SK-N-SH (cell line): ENCODE measurements at regions not wholly inside any gene's neighbourhood (a gene's known extent, or its start where the extent isn't known, plus 50 kb on each side); places are given as distances from the start of the nearest gene placed in this dataset.

ENCODE experiments used
- CTCF ChIA-PET: fragments of 300-600, 350-600 bp; formaldehyde crosslinking; extraction: SDS; loops from one replicate; lab custom pipeline; 2021; lab: Yijun Ruan, JAX
- POLR2A ChIA-PET: fragments of 350-600 bp; sonication (Branson Sonifier 250); formaldehyde crosslinking; extraction: SDS; loops from one replicate; lab custom pipeline; 2020; ENCODE audit warnings: antibody characterized with exemption, inconsistent platforms; lab: Yijun Ruan, JAX
- DNase-seq: peaks from one replicate; pipeline ENCODE4 v3.0.0; 2012
- H2AFZ ChIP-seq: fragments of 200-600 bp; sonication (generic); 2 replicates; pipeline ENCODE4 v1.8.1; 2016; ENCODE audit warnings: antibody characterized with exemption, mild to moderate bottlenecking, low read depth
- H3F3A ChIP-seq: fragments of 200-600 bp; sonication (generic); replicated peaks from 2 replicates; pipeline ENCODE3; 2016; ENCODE audit warnings: antibody characterized with exemption, mild to moderate bottlenecking; ENCODE audit not compliant: insufficient read depth
- H3K27ac ChIP-seq, 2 experiments: fragments of 200-500 bp in 1 of 2; fragments of 200-600 bp in 1 of 2; sonication (Bioruptor generic) in 1 of 2; sonication (generic), shearing (Covaris generic) in 1 of 2; 2 replicates each; pipeline versions ENCODE4 v1.5.1 to v1.6.1; 2014 to 2016; ENCODE audit warnings: low read depth in 2 of 2, inconsistent platforms in 1 of 2, low read length in 1 of 2, mild to moderate bottlenecking in 1 of 2, mixed read lengths in 1 of 2
- H3K27me3 ChIP-seq: fragments of 200-600 bp; sonication (generic), shearing (Covaris generic); 2 replicates; pipeline ENCODE4 v1.6.1; 2016; ENCODE audit warnings: mixed run types; ENCODE audit not compliant: insufficient read depth
- H3K36me3 ChIP-seq, 2 experiments: fragments of 200-500 bp in 1 of 2; fragments of 200-600 bp in 1 of 2; sonication (Bioruptor generic) in 1 of 2; sonication (generic) in 1 of 2; replicated peaks in 1 of 2; 2 replicates each; pipeline versions ENCODE3 to v1.5.1; 2014 to 2016; ENCODE audit warnings: low read length in 1 of 2, mild to moderate bottlenecking in 1 of 2; ENCODE audit not compliant: insufficient read depth in 2 of 2, control insufficient read depth in 1 of 2
- H3K4me1 ChIP-seq, 2 experiments: fragments of 200-500 bp in 1 of 2; fragments of 200-600 bp in 1 of 2; sonication (Bioruptor generic) in 1 of 2; sonication (generic), shearing (Covaris generic) in 1 of 2; 2 replicates each; pipeline versions ENCODE4 v1.5.1 to v1.6.1; 2014 to 2016; ENCODE audit warnings: low read depth in 1 of 2, low read length in 1 of 2, mixed run types in 1 of 2; ENCODE audit not compliant: insufficient read depth in 2 of 2, control insufficient read depth in 1 of 2
- H3K4me2 ChIP-seq: fragments of 200-600 bp; sonication (generic), shearing (Covaris generic); 2 replicates; pipeline ENCODE4 v1.6.1; 2017; ENCODE audit warnings: mixed run types
- H3K4me3 ChIP-seq, 2 experiments: fragments of 200-500 bp in 1 of 2; fragments of 200-600 bp in 1 of 2; sonication (Bioruptor generic) in 1 of 2; sonication (generic), shearing (Covaris generic) in 1 of 2; 2 replicates each; pipeline versions ENCODE4 v1.5.1 to v1.8.1; 2014 to 2016; ENCODE audit warnings: low read depth in 2 of 2, inconsistent platforms in 1 of 2, low read length in 1 of 2, mild to moderate bottlenecking in 1 of 2, mixed read lengths in 1 of 2, moderate library complexity in 1 of 2
- H3K79me2 ChIP-seq: fragments of 200-600 bp; sonication (generic); 2 replicates; pipeline ENCODE4 v1.8.1; 2017; ENCODE audit warnings: mild to moderate bottlenecking; ENCODE audit not compliant: insufficient read depth
- H3K9ac ChIP-seq: fragments of 200-600 bp; sonication (generic); 2 replicates; pipeline ENCODE4 v1.6.1; 2017; ENCODE audit warnings: mixed run types
- H3K9me2 ChIP-seq: fragments of 200-600 bp; sonication (generic); 2 replicates; pipeline ENCODE4 v1.6.1; 2017; ENCODE audit warnings: mixed run types
- H3K9me3 ChIP-seq: fragments of 200-600 bp; sonication (generic); 2 replicates; pipeline ENCODE4 v1.6.1; 2017; ENCODE audit warnings: mixed run types, mild to moderate bottlenecking, moderate library complexity
- H4K20me1 ChIP-seq: fragments of 200-600 bp; sonication (generic); 2 replicates; pipeline ENCODE4 v1.6.1; 2017; ENCODE audit warnings: mild to moderate bottlenecking, mixed run types; ENCODE audit not compliant: insufficient read depth
- CHD2 ChIP-seq: fragments of 150-350 bp; IDR thresholded peaks from 2 replicates; pipeline ENCODE4 v1.6.1; 2018; ENCODE audit warnings: low read length; ENCODE audit not compliant: partially characterized antibody
- EZH2phosphoT487 ChIP-seq: fragments of 200-600 bp; sonication (generic); IDR thresholded peaks from 2 replicates; pipeline ENCODE4 v1.6.1; 2017; ENCODE audit warnings: low read depth, mixed run types, mild to moderate bottlenecking, antibody characterized with exemption, moderate library complexity, borderline replicate concordance
- IRF3 ChIP-seq: fragments of 150-350 bp; IDR thresholded peaks from 2 replicates; pipeline ENCODE4 v1.6.1; 2016; ENCODE audit warnings: mild to moderate bottlenecking, low read depth, low read length
- MEF2A ChIP-seq: IDR thresholded peaks from 2 replicates; pipeline ENCODE4 v1.4.0; 2012; ENCODE audit warnings: low read depth, borderline replicate concordance
- REST ChIP-seq: IDR thresholded peaks from 2 replicates; pipeline ENCODE4 v1.6.1; 2012; ENCODE audit warnings: mild to moderate bottlenecking, low read depth, low read length, moderate library complexity
- RFX5 ChIP-seq: IDR thresholded peaks from 2 replicates; pipeline ENCODE4 v1.6.1; 2012; ENCODE audit warnings: mild to moderate bottlenecking, improper control_type of control experiment, low read length
- TAF1 ChIP-seq: IDR thresholded peaks from 2 replicates; pipeline ENCODE4 v1.6.1; 2012; ENCODE audit warnings: low read depth, mild to moderate bottlenecking, low read length, moderate library complexity, borderline replicate concordance
- TEAD4 ChIP-seq: IDR thresholded peaks from 2 replicates; pipeline ENCODE4 v1.4.0; 2012; ENCODE audit warnings: mild to moderate bottlenecking, borderline replicate concordance; ENCODE audit not compliant: insufficient read depth
- USF2 ChIP-seq: fragments of 150-350 bp; IDR thresholded peaks from 2 replicates; pipeline ENCODE4 v1.6.1; 2017; ENCODE audit warnings: antibody characterized with exemption, low read length, low read depth, borderline replicate concordance
- YY1 ChIP-seq: IDR thresholded peaks from 2 replicates; pipeline ENCODE4 v1.4.0; 2012; ENCODE audit warnings: low read depth, mild to moderate bottlenecking
- WGBS: methylation state at CpG from one replicate; pipeline ENCODE4 v1.1.6; 2017; ENCODE audit warnings: low lambda C conversion rate; 5-methylcytosine and 5-hydroxymethylcytosine counted together

GRCh38 chr1:30545365-30545764, 178.0 kb downstream of the MATN1 start (continued):
- TF ChIP-seq REST (no peak), YY1 (no peak), CHD2 (no peak)
- TF ChIP-seq, all 33 proteins: peak for 0

GRCh38 chr1:30541721-30542485, 181.5 kb downstream of the MATN1 start:
- H3K36me3 ChIP-seq, result no peaks in the 10 kb centered on the region
- no peak for DNase-seq
- no peaks in the 10 kb centered on the region for H3K9me3 ChIP-seq
- WGBS, result 22% methylated on average over 9 of the region's 10 CpGs
- H3K4me2 ChIP-seq, result no peak overlapping the region
- no peak overlapping the region for H3K4me3 ChIP-seq
- TF ChIP-seq EZH2phosphoT487 (no peak), TAF1 (no peak), IRF3 (no peak), YY1 (no peak), USF2 (no peak), MEF2A (no peak), TEAD4 (no peak), RFX5 (no peak)
- no peaks in the 10 kb centered on the region for H3K79me2 ChIP-seq
- no peaks in the 10 kb centered on the region for H3K27me3 ChIP-seq
- no peak overlapping the region for H2AFZ ChIP-seq
- H3K4me1 ChIP-seq, result no peaks in the 10 kb centered on the region
- H4K20me1 ChIP-seq, result no peaks in the 10 kb centered on the region
- ChIA-PET POLR2A (no interaction called here), CTCF (interaction anchor here (1.0 kb wide), 1 partner anchor 35 kb away, joined by 3 read pairs; no protein-coding TSS in a partner anchor)
- no peak overlapping the region for H3K27ac ChIP-seq
- H3K9ac ChIP-seq, result no peak overlapping the region
- H3K9me2 ChIP-seq, result no peaks in the 10 kb centered on the region
- no peaks in the 10 kb centered on the region for H3F3A ChIP-seq
